Skeletal muscle cell (primary cell): ENCODE measurements at regions not wholly inside any gene's neighbourhood (a gene's known extent, or its start where the extent isn't known, plus 50 kb on each side); places are given as distances from the start of the nearest gene placed in this dataset.
"Not testable (repeated sequence)": the region's sequence is repeated elsewhere in the genome, so short reads cannot be mapped to it uniquely, and the experiment has no call there.

Experiments
- DNase-seq: peaks from one replicate; pipeline ENCODE4 v3.0.0-alpha.2; 2010; ENCODE audit warnings: low read depth
- H3K4me3 ChIP-seq: 2 replicates; pipeline ENCODE4 v1.5.1; 2011; ENCODE audit warnings: low read depth, mild to moderate bottlenecking, control low read depth, low read length, moderate library complexity

DNA sequence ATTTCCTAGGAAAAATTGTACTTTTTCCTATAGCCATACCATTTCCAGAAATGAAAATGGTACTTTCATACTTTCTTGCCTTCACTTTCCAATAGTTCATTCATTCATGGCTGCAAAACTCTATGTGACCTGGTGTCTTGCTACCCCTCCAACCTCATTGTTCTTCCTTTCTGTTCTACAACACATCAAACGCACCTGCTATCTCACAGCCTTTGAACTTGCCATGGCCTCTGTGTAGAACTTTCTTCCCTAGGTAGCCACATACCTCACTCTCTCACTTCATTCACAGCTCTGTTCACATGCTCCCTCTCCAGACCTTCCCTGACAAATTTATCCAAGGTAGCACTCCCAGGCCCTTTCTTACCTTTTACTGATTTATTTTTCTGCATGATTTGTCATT is 149.2 kb downstream of the DUSP6 start:
- DNase-seq = no peak

DNA sequence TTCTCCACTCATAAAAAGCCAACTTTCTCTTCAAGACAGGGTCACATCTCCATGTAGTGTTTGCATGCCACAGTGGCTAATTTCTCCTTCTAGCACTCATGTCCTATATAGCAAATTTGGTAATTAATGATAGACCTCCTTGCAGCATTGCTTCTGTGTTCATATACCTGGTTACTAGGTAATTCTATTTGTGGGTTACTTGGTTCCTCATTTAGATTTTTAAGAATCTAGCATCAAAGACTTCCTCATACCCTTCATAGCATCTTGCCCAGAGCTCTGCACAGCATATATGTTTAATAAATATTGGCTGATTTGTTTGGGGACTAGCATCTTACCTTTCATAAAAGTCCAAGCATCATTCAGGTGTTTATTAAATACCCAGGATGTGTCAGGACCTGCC is 152.1 kb downstream of the DUSP6 start:
- no peak for DNase-seq
- no peak overlapping the region for H3K4me3 ChIP-seq

More for the DNA sequence above, 149.2 kb downstream of the DUSP6 start:
- H3K4me3 ChIP-seq = no peak overlapping the region

DNA sequence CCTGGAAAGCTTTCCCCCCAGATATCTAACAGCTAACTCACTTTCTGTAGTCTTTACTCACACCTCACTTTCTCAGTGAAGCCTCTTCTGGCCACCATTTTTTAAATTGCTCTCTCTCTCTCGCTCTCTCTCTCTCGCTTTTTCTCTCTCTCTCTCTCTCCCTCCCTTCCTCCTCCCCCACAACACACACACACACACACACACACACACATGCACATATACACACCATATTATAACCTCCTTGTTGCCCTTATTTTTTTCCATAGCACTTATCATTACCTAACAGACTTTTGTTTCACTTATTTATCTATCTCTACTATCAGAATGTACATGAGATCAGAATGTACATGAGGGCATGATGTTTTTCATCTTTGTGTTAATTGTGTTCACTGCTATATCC is 156.8 kb downstream of the DUSP6 start:
- DNase-seq = no peak
- H3K4me3 ChIP-seq = no peak overlapping the region

DNA sequence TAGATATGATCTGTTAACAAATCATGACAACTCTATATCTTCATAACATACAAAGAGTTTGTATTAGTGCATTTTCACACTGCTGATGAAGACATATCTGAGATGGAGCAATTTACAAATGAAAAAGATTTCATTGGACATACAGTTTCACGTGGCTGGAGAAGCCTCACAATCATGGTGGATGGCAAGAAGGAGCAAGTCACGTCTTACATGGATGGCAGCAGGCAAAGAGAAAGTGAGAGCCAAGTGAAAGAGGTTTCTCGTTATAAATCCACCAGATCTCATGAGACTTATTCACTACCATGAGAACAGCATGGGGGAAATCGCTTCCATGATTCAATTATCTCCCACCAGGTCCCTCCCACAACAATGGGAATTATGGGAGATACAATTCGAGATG is 157.6 kb downstream of the DUSP6 start:
- DNase-seq = no peak
- no peak overlapping the region for H3K4me3 ChIP-seq

DNA sequence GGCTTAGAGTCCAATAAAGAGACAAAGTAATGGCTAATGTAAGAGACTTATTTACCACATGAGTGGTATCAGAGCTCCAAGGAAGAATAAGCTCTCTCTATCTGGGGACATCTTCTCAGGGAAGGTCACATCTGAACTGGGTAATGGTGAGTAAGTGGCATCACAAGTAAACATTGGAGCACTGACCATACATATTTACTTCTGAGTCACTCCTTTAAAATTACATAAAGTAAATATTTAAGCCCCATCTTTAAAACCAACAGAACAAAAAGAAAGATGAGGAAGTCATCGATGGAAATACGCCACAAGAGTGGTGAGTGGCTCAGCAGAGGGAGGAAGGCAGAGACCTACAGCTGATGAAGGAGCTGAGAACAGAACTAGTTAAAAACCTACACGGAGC is 159.9 kb downstream of the DUSP6 start:
- no peak overlapping the region for H3K4me3 ChIP-seq
- no peak for DNase-seq

DNA sequence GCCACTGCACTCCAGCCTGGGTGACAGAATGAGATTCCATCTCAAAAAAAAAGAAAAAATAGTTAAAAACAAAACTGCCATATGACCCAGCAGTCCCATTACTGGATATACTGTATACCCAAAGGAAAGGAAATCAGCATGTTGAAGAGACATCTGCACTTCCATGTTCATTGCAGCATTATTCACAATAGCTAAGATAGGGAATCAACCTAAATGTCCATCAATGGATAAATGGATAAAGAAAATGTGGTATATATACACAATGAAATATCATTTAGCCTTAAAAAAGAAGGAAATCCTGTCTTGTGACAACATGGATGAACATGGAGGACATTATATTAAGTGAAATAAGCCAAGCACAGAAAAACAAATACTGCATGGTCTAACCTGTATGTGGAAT is 160.7 kb downstream of the DUSP6 start:
- DNase-seq, H3K4me3 ChIP-seq: not testable (repeated sequence)

GRCh38 chr12:89189448-89189847 is 162.9 kb downstream of the DUSP6 start:
- DNase-seq = no peak
- H3K4me3 ChIP-seq = no peak overlapping the region

- H3K4me3 ChIP-seq = no peak overlapping the region
- no peak for DNase-seq
Measured at GRCh38 chr12:89187507-89187906, 164.8 kb downstream of the DUSP6 start.

- no peak overlapping the region for H3K4me3 ChIP-seq
- no peak for DNase-seq
Measured at GRCh38 chr12:89185889-89186288, 166.4 kb downstream of the DUSP6 start.

- H3K4me3 ChIP-seq = no peak overlapping the region
- DNase-seq = no peak
Measured at GRCh38 chr12:89185181-89185580, 167.1 kb downstream of the DUSP6 start.

DNA sequence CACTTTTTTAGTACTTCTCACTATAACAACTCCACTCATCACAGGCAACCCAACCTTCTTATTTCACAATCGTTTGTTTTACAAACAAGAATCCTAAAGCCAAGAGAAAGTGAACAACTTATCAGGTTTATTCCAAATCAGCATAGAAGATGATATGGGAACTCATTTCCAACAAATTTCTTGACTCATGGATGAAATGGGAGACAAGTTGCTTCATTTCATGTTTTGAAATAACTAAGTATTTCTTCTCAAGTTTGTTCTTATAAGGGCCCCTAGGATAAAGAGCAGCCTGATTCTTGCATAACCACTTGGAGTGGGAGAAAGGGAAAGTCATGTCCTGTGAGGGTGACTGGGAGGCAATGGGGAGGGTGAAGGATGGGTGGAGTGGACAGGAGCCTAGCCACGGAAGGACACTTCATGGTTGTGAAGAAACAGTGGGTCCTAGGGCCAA is 168.3 kb downstream of the DUSP6 start:
- peak; percentile 95 for DNase-seq
- no peak overlapping the region for H3K4me3 ChIP-seq

GRCh38 chr12:89181271-89181920 is 170.9 kb downstream of the DUSP6 start:
- peak; percentile 47 for DNase-seq

GRCh38 chr12:89180496-89180895 is 171.8 kb downstream of the DUSP6 start:
- no peak overlapping the region for H3K4me3 ChIP-seq
- no peak for DNase-seq

More at GRCh38 chr12:89181271-89181920, 170.9 kb downstream of the DUSP6 start:
- H3K4me3 ChIP-seq = no peak overlapping the region

GRCh38 chr12:89179983-89180382 is 172.3 kb downstream of the DUSP6 start:
- no peak overlapping the region for H3K4me3 ChIP-seq
- peak; percentile 97 for DNase-seq

- H3K4me3 ChIP-seq = no peak overlapping the region
- DNase-seq = no peak
Measured at GRCh38 chr12:89179245-89179644, 173.1 kb downstream of the DUSP6 start.

DNA sequence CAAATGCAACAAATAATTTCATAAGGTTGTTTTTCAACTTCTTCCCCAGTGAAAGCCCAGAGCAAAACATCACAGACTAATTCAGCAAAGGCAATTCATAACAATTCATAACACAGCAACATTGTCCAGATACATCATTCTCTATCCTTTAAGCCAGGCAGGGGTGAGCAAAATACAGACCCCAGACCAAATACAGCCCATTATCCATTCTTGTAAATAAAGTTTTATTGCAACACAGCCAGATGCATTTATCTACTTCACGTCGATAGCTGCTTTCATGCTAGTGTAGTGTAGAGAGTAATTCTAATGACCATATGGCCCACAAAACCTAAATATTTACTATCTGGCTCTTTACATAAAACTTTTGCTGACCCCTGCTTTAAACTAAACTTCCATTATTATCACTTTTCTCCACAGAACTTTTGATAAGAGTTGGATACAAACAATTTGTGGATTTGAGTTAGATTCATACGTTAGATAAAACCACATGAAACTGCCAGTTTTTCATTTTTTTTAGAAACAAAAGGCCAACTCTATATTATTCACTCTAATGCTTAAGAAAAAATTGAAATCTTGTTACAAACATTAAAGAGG is 174.4 kb downstream of the DUSP6 start:
- no peak for DNase-seq
- H3K4me3 ChIP-seq = no peak overlapping the region

GRCh38 chr12:89176676-89177075 is 175.6 kb downstream of the DUSP6 start:
- DNase-seq = no peak

DNA sequence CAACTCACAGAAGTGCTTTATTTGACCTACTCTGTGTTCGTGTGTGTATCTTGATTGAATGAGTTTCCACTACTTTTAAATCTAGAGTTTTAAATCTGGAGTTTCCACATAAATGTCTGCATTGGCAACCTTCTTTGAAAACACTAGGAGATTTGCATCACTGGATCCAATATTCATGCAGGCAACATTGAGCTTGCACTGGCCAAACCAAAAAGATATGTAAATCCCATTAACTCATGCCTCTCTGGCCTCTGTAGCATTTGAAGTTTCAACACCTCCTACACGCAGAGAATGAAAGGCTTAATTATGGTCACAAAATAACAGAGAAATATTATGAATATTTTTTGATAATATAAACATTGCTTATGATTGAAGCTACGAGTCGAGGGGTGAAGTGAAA is 178.6 kb downstream of the DUSP6 start:
- no peak for DNase-seq
- no peak overlapping the region for H3K4me3 ChIP-seq

More at GRCh38 chr12:89176676-89177075, 175.6 kb downstream of the DUSP6 start:
- no peak overlapping the region for H3K4me3 ChIP-seq

GRCh38 chr12:89173096-89173495 is 179.2 kb downstream of the DUSP6 start:
- DNase-seq = no peak
- no peak overlapping the region for H3K4me3 ChIP-seq

GRCh38 chr12:89172224-89172623 is 180.1 kb downstream of the DUSP6 start:
- no peak overlapping the region for H3K4me3 ChIP-seq
- no peak for DNase-seq

GRCh38 chr12:89169321-89169720 is 183.0 kb downstream of the DUSP6 start:
- DNase-seq = no peak
- H3K4me3 ChIP-seq = no peak overlapping the region
